ENCODE measurements at regions not wholly inside any gene's neighbourhood (a gene's known extent, or its start where the extent isn't known, plus 50 kb on each side); places are given as distances from the start of the nearest gene placed in this dataset.

DNA sequence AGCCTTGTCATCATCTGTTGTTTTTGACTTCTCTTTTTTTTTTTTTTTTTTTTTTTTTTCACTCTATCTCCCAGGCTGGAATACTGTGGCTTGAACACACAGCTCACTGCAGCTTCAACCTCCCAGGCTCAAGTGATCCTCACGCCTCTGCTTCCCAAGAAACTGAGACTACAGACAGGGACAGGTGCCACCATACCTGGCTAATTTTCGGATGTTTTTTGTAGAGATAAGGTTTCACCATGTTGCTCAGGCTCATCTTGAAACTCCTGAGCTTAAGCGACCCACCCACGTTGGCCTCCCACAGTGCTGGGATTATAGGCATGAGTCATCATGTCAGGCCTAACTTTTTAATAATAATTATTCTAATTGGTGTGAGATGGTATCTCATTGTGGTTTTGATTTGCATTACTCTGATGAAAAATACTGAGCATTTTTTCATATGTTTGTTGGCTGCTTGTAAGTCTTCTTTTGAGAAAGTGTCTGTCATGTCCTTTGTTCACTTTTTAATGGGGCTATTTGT is 51.3 kb upstream of the OR9G4 start:
- TF ChIP-seq, protein P1, sequence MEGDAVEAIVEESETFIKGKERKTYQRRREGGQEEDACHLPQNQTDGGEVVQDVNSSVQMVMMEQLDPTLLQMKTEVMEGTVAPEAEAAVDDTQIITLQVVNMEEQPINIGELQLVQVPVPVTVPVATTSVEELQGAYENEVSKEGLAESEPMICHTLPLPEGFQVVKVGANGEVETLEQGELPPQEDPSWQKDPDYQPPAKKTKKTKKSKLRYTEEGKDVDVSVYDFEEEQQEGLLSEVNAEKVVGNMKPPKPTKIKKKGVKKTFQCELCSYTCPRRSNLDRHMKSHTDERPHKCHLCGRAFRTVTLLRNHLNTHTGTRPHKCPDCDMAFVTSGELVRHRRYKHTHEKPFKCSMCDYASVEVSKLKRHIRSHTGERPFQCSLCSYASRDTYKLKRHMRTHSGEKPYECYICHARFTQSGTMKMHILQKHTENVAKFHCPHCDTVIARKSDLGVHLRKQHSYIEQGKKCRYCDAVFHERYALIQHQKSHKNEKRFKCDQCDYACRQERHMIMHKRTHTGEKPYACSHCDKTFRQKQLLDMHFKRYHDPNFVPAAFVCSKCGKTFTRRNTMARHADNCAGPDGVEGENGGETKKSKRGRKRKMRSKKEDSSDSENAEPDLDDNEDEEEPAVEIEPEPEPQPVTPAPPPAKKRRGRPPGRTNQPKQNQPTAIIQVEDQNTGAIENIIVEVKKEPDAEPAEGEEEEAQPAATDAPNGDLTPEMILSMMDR (IDR thresholded peaks at IDR 0.05), result no peak
- no peak for TF ChIP-seq POLR2A (IDR thresholded peaks at IDR 0.05)
